SU-DHL-6 (cell line): ENCODE measurements at regions not wholly inside any gene's neighbourhood (a gene's known extent, or its start where the extent isn't known, plus 50 kb on each side); places are given as distances from the start of the nearest gene placed in this dataset.

ENCODE experiments used
- EZH2phosphoT487 ChIP-seq: fragments of 200-600 bp; sonication (generic), shearing (Covaris generic); conservative IDR thresholded peaks from 2 replicates; pipeline ENCODE4 v1.6.1; 2018; ENCODE audit warnings: mild to moderate bottlenecking, antibody characterized with exemption, low read length, moderate library complexity, mixed read lengths
- TF ChIP-seq, protein P1 (sequence below): fragments of 200-600 bp; sonication (generic); IDR thresholded peaks from one replicate; pipeline ENCODE4 v1.5.1; 2017; ENCODE audit warnings: antibody characterized with exemption, mild to moderate bottlenecking, low read length, moderate library complexity; ENCODE audit not compliant: insufficient read depth, poor library complexity, severe bottlenecking

DNA sequence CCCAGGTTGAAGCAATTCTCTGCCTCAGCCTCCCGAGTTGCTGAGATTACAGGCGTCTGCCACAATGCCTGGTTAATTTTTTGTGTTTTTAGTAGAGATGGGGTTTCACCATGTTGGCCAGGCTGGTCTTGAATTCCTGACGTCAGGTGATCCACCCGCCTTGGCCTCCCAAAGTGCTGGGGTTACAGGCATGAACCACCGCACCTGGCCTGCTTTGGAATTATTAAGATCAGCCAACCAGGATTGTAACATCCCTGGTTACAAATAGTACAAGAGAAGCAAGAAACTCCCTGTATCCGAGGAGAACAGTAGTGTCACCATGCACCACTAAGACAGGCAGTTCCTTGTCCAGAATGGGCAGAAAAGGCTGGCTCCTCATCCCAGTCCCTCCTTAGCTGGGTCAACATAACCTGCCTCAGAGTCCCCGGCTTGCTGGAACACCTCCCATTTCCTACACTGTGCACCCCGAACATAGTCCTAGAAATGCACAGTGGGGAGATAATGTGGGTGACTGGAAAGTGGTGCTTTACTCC, 77.2 kb upstream of the INCENP start:
- TF ChIP-seq, protein P1, sequence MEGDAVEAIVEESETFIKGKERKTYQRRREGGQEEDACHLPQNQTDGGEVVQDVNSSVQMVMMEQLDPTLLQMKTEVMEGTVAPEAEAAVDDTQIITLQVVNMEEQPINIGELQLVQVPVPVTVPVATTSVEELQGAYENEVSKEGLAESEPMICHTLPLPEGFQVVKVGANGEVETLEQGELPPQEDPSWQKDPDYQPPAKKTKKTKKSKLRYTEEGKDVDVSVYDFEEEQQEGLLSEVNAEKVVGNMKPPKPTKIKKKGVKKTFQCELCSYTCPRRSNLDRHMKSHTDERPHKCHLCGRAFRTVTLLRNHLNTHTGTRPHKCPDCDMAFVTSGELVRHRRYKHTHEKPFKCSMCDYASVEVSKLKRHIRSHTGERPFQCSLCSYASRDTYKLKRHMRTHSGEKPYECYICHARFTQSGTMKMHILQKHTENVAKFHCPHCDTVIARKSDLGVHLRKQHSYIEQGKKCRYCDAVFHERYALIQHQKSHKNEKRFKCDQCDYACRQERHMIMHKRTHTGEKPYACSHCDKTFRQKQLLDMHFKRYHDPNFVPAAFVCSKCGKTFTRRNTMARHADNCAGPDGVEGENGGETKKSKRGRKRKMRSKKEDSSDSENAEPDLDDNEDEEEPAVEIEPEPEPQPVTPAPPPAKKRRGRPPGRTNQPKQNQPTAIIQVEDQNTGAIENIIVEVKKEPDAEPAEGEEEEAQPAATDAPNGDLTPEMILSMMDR: no peak
- no peak for TF ChIP-seq EZH2phosphoT487
